Neural progenitor cell (in vitro differentiated cells): ENCODE measurements at regions not wholly inside any gene's neighbourhood (a gene's known extent, or its start where the extent isn't known, plus 50 kb on each side); places are given as distances from the start of the nearest gene placed in this dataset.

Experiments used
- EZH2 ChIP-seq: fragments of 200-600 bp; sonication (generic); IDR thresholded peaks from 2 replicates; pipeline ENCODE4 v1.6.1; 2017; ENCODE audit warnings: antibody characterized with exemption, mild to moderate bottlenecking, moderate library complexity
- TF ChIP-seq, protein P1 (sequence below): fragments of 200-600 bp; sonication (generic); IDR thresholded peaks from 2 replicates; pipeline ENCODE4 v1.5.1; 2017; ENCODE audit warnings: antibody characterized with exemption, mild to moderate bottlenecking

GRCh38 chr7:136403591-136403990, 426.4 kb upstream of the MTPN start:
- TF ChIP-seq, protein P1, sequence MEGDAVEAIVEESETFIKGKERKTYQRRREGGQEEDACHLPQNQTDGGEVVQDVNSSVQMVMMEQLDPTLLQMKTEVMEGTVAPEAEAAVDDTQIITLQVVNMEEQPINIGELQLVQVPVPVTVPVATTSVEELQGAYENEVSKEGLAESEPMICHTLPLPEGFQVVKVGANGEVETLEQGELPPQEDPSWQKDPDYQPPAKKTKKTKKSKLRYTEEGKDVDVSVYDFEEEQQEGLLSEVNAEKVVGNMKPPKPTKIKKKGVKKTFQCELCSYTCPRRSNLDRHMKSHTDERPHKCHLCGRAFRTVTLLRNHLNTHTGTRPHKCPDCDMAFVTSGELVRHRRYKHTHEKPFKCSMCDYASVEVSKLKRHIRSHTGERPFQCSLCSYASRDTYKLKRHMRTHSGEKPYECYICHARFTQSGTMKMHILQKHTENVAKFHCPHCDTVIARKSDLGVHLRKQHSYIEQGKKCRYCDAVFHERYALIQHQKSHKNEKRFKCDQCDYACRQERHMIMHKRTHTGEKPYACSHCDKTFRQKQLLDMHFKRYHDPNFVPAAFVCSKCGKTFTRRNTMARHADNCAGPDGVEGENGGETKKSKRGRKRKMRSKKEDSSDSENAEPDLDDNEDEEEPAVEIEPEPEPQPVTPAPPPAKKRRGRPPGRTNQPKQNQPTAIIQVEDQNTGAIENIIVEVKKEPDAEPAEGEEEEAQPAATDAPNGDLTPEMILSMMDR: no peak
- TF ChIP-seq EZH2: no peak
